ENCODE measurements at regions not wholly inside any gene's neighbourhood (a gene's known extent, or its start where the extent isn't known, plus 50 kb on each side); places are given as distances from the start of the nearest gene placed in this dataset.

- no peak for TF ChIP-seq CTCF (conservative IDR thresholded peaks at IDR 0.05 in 1 of 2, IDR thresholded peaks at IDR 0.05 in 1 of 2; ENCODE audit: extremely low read depth in 1 of 2, insufficient read depth in 1 of 2, low read depth in 1 of 2, low read length in 2 of 2)
- no peak for TF ChIP-seq EZH2 (IDR thresholded peaks at IDR 0.05; ENCODE audit: borderline replicate concordance, low read length)
Observed at GRCh38 chr3:146832857-146833458, 227.8 kb upstream of the PLSCR5 start.
